A673 (cell line): ENCODE measurements at regions not wholly inside any gene's neighbourhood (a gene's known extent, or its start where the extent isn't known, plus 50 kb on each side); places are given as distances from the start of the nearest gene placed in this dataset.
A peak's percentile ranks its signal among the peaks of the same experiment; 100 is the strongest.

Experiments
- BruUV-seq: library from RNA; stranded (reverse); fragments of 400-500 nt; replicated peaks from 2 replicates; lab custom pipeline; 2021; lab: Mats Ljungman, UMichigan
- CTCF ChIA-PET: fragments of 300-600 bp; sonication (Branson Sonifier 250); formaldehyde crosslinking; loops from one replicate; lab custom pipeline; 2022; ENCODE audit warnings: antibody characterized with exemption; lab: Charles Lee
- POLR2A ChIA-PET: fragments of 300-600 bp; sonication (Branson Sonifier 250); formaldehyde crosslinking; loops from one replicate; lab custom pipeline; 2022; ENCODE audit warnings: antibody characterized with exemption; ENCODE audit not compliant: low non-redundant PET; lab: Charles Lee
- DNase-seq: peaks from one replicate; pipeline ENCODE4 v3.0.0-alpha.2; 2015; ENCODE audit warnings: low spot score
- H3K27ac ChIP-seq: fragments of 200-600 bp; sonication (generic); 2 replicates; pipeline ENCODE4 v1.5.1; 2016; ENCODE audit warnings: mixed run types, low read depth, mild to moderate bottlenecking, mixed read lengths, antibody characterized with exemption, low read length; ENCODE audit not compliant: poor library complexity, severe bottlenecking
- H3K27me3 ChIP-seq: fragments of 200-600 bp; sonication (generic); replicated peaks from 2 replicates; pipeline ENCODE4 v1.6.1; 2017; ENCODE audit warnings: mixed run types, low read depth, mild to moderate bottlenecking, mixed read lengths, antibody characterized with exemption, low read length; ENCODE audit not compliant: insufficient read depth, poor library complexity
- H3K36me3 ChIP-seq: fragments of 200-600 bp; sonication (generic); 2 replicates; pipeline ENCODE4 v1.6.1; 2016; ENCODE audit warnings: mixed run types, mild to moderate bottlenecking, mixed read lengths, antibody characterized with exemption, low read length; ENCODE audit not compliant: insufficient read depth, poor library complexity, severe bottlenecking
- H3K4me1 ChIP-seq: fragments of 200-600 bp; sonication (generic); 2 replicates; pipeline ENCODE4 v1.6.1; 2017; ENCODE audit warnings: mixed run types, mild to moderate bottlenecking, mixed read lengths, antibody characterized with exemption, low read length; ENCODE audit not compliant: insufficient read depth, poor library complexity, severe bottlenecking
- H3K4me3 ChIP-seq: fragments of 200-600 bp; sonication (generic); 2 replicates; pipeline ENCODE4 v1.5.1; 2016; ENCODE audit warnings: low read depth, mixed run types, mild to moderate bottlenecking, mixed read lengths, low read length; ENCODE audit not compliant: poor library complexity, severe bottlenecking
- H3K9me3 ChIP-seq: fragments of 200-600 bp; sonication (generic); 2 replicates; pipeline ENCODE4 v1.6.1; 2016; ENCODE audit warnings: mixed run types, low read depth, mild to moderate bottlenecking, mixed read lengths, antibody characterized with exemption, low read length; ENCODE audit not compliant: poor library complexity, severe bottlenecking
- EZH2 ChIP-seq: fragments of 200-600 bp; sonication (generic); IDR thresholded peaks from 2 replicates; pipeline ENCODE4 v1.6.1; 2017; ENCODE audit warnings: borderline replicate concordance, low read depth, mild to moderate bottlenecking, mixed read lengths, antibody characterized with exemption, low read length; ENCODE audit not compliant: poor library complexity, severe bottlenecking
- intact Hi-C: fragments of 100-400 bp; cut with micrococcal nuclease; formaldehyde crosslinking; loops from one replicate; pipeline ENCODE4 v1.10.0; 2022; ENCODE audit not compliant: unreplicated experiment
- TF ChIP-seq, protein P1 (sequence below): fragments of 300-800, 200-600 bp; sonication (generic); conservative IDR thresholded peaks from 2 replicates; pipeline ENCODE4 v1.5.1; 2017; ENCODE audit warnings: low read depth, mild to moderate bottlenecking, antibody characterized with exemption, low read length, moderate library complexity, mixed read lengths

DNA sequence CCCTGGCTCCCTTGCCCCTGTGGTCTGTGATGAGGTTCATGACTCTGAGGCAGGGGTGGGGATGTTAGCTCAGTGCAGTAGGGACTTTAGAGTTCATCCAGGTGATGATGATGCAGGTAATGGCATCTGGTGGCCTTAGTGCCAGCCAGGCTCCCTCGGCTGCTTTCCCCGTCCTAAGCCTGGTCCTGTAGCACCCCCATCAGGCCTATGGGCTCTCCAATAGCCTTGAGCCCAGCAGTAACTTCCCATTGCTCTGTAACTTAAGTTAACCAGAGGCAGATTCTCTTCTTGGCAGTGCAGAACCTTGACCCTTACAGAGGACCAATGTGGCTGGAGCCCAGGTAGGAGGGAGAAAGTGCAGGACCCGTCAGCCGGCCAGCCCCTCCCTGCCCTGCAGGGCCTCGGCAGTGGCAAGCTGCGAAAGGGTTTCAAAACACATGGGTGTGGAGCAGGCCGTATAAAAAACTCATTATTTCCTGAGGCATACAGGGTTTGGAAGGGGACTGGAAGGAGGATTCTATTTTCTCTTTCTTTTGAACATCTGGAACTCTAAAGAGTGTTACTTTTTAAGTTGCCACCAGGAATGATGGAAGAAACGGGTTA, 406.9 kb downstream of the CDH26 start:
- Histone ChIP-seq H3K4me1 (no peaks in the 10 kb centered on the region), H3K36me3 (no peaks in the 10 kb centered on the region), H3K27me3 (no peaks in the 10 kb centered on the region), H3K27ac (no peak overlapping the region), H3K9me3 (no peaks in the 10 kb centered on the region), H3K4me3 (no peak overlapping the region)
- TF ChIP-seq, protein P1, sequence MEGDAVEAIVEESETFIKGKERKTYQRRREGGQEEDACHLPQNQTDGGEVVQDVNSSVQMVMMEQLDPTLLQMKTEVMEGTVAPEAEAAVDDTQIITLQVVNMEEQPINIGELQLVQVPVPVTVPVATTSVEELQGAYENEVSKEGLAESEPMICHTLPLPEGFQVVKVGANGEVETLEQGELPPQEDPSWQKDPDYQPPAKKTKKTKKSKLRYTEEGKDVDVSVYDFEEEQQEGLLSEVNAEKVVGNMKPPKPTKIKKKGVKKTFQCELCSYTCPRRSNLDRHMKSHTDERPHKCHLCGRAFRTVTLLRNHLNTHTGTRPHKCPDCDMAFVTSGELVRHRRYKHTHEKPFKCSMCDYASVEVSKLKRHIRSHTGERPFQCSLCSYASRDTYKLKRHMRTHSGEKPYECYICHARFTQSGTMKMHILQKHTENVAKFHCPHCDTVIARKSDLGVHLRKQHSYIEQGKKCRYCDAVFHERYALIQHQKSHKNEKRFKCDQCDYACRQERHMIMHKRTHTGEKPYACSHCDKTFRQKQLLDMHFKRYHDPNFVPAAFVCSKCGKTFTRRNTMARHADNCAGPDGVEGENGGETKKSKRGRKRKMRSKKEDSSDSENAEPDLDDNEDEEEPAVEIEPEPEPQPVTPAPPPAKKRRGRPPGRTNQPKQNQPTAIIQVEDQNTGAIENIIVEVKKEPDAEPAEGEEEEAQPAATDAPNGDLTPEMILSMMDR = no peak
- no peak for TF ChIP-seq EZH2
- POLR2A ChIA-PET = no interaction called here
- DNase-seq = no peak
- BruUV-seq = no TSS peak
- intact Hi-C loops = no loop called here
- CTCF ChIA-PET = no interaction called here

DNA sequence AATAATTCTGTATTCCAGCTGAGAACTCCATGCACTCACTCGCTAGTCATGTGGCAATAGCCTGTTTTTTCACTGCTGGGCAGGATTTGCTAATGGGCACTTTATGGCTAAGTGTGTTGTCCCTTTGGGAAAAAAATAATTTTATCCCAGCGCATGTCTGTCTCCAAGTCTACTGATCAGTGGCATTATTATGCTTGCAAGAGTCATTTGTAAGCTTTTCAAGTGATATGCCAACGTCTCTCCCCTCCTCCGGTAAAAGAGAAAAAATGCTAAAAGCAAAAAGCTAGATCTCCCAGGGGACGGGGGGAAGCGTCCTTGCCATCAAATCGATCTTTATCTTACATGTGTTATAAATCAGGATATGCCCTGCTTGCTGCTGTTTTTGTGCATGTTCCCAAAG, 407.7 kb downstream of the CDH26 start:
- ChIA-PET CTCF (no interaction called here), POLR2A (no interaction called here)
- Histone ChIP-seq H3K4me3 (no peak overlapping the region), H3K9me3 (no peaks in the 10 kb centered on the region), H3K4me1 (no peaks in the 10 kb centered on the region), H3K27me3 (no peaks in the 10 kb centered on the region), H3K27ac (no peak overlapping the region), H3K36me3 (no peaks in the 10 kb centered on the region)
- TF ChIP-seq EZH2 = no peak
- TF ChIP-seq, protein P1 = no peak
- peak; percentile 61 for DNase-seq
- no TSS peak for BruUV-seq
- intact Hi-C loops = no loop called here

DNA sequence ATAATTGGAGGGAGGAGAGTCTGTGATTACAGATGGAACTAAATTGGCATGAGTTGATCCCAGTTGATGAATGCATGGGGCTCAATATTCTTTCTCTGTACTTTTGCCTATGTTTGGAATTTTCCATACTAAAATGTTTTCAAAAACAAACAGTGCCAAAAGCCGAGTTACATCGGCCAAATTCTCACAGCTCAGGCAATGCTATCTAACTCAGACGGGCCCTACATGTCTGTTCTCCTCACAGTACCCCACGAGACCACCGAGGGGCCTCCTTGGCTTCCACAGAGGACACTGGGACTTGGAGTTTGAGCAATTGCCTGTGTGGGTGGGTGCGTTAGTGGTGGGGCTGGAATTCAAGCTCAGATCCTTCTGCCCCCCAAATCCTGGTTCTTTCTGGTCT, 413.2 kb downstream of the CDH26 start:
- BruUV-seq = no TSS peak
- ChIA-PET CTCF (no interaction called here), POLR2A (no interaction called here)
- no peak for TF ChIP-seq EZH2
- TF ChIP-seq, protein P1 = no peak
- H3K36me3 ChIP-seq = no peaks in the 10 kb centered on the region
- intact Hi-C loops = no loop called here
- no peak for DNase-seq
- no peaks in the 10 kb centered on the region for H3K9me3 ChIP-seq
- H3K4me1 ChIP-seq = no peaks in the 10 kb centered on the region
- no peaks in the 10 kb centered on the region for H3K27me3 ChIP-seq
- H3K4me3 ChIP-seq = no peak overlapping the region
- no peak overlapping the region for H3K27ac ChIP-seq
